ENCODE measurements at regions not wholly inside any gene's neighbourhood (a gene's known extent, or its start where the extent isn't known, plus 50 kb on each side); places are given as distances from the start of the nearest gene placed in this dataset.

DNA sequence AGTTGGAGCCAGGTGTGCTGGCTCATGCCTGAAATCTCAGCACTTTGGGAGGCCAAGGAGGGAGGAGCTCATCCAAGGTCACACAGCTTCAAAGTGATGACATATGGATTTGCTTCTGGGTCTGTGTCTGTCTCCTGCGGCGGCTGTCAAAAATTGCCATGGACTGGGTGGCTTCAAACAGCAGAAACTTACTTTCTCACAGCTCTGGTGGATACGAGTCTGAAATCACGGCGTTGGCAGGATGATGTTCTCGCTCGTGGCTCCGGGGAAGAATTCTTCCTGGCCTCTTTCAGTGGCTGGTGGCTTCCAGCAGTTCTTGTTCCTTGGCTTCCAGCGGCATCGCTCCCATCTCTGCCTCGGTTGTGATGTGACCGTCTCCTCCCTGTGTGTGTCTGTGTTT, 314.8 kb upstream of the C1orf174 start:
- no peak overlapping the region for H3K9ac ChIP-seq (ENCODE audit: low read length)
- no peak overlapping the region for H3K27ac ChIP-seq (ENCODE audit: low read length)
- H3K27me3 ChIP-seq (ENCODE audit: control insufficient read depth, insufficient read depth, low read length), result no peaks in the 10 kb centered on the region
- H3K9me3 ChIP-seq (ENCODE audit: control insufficient read depth, low read depth, low read length), result no peaks in the 10 kb centered on the region
- no peaks in the 10 kb centered on the region for H3K36me3 ChIP-seq (ENCODE audit: control insufficient read depth, low read depth, low read length)
- peaks cover 14% of the 10 kb centered on the region for H3K4me1 ChIP-seq (ENCODE audit: control insufficient read depth, low read depth, low read length)
- H3K4me3 ChIP-seq (ENCODE audit: low read length), result no peak overlapping the region

GRCh38 chr1:4215391-4215790, 315.3 kb upstream of the C1orf174 start:
- Histone ChIP-seq H3K9me3 (ENCODE audit: control insufficient read depth, low read depth, low read length) (no peaks in the 10 kb centered on the region), H3K27ac (ENCODE audit: low read length) (no peak overlapping the region), H3K36me3 (ENCODE audit: control insufficient read depth, low read depth, low read length) (no peaks in the 10 kb centered on the region), H3K27me3 (ENCODE audit: control insufficient read depth, insufficient read depth, low read length) (no peaks in the 10 kb centered on the region), H3K4me3 (ENCODE audit: low read length) (no peak overlapping the region), H3K9ac (ENCODE audit: low read length) (no peak overlapping the region), H3K4me1 (ENCODE audit: control insufficient read depth, low read depth, low read length) (peaks cover 14% of the 10 kb centered on the region)

DNA sequence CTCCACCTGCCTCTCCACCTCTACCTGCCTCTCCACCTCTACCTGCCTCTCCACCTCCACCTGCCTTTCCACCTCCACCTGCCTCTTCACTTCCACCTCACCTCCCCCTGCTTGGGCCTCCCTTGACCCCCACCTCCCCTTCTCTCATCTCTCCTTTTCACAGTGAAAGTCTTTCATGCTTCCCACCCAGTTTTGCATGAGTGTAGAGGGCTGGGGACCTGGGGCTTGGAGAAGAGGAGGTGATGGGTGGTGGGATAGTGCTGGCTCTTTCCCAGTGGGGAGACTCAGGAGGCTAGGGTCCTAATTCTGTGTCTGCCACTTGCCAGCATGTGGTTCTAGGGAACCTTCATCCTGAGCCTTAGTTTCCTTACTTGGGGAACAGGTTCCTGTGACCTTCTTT, 316.2 kb upstream of the C1orf174 start:
- Histone ChIP-seq H3K9ac (ENCODE audit: low read length) (no peak overlapping the region), H3K9me3 (ENCODE audit: control insufficient read depth, low read depth, low read length) (no peaks in the 10 kb centered on the region), H3K36me3 (ENCODE audit: control insufficient read depth, low read depth, low read length) (no peaks in the 10 kb centered on the region), H3K4me1 (ENCODE audit: control insufficient read depth, low read depth, low read length) (peaks cover 14% of the 10 kb centered on the region), H3K27ac (ENCODE audit: low read length) (no peak overlapping the region), H3K4me3 (ENCODE audit: low read length) (no peak overlapping the region), H3K27me3 (ENCODE audit: control insufficient read depth, insufficient read depth, low read length) (no peaks in the 10 kb centered on the region)

GRCh38 chr1:4218619-4219018, 318.5 kb upstream of the C1orf174 start:
- no peak overlapping the region for H3K4me3 ChIP-seq (ENCODE audit: low read length)
- no peaks in the 10 kb centered on the region for H3K36me3 ChIP-seq (ENCODE audit: control insufficient read depth, low read depth, low read length)
- no peaks in the 10 kb centered on the region for H3K27me3 ChIP-seq (ENCODE audit: control insufficient read depth, insufficient read depth, low read length)
- H3K27ac ChIP-seq (ENCODE audit: low read length), result no peak overlapping the region
- H3K4me1 ChIP-seq (ENCODE audit: control insufficient read depth, low read depth, low read length), result peaks cover 2% of the 10 kb centered on the region
- H3K9ac ChIP-seq (ENCODE audit: low read length), result no peak overlapping the region
- H3K9me3 ChIP-seq (ENCODE audit: control insufficient read depth, low read depth, low read length), result no peaks in the 10 kb centered on the region

DNA sequence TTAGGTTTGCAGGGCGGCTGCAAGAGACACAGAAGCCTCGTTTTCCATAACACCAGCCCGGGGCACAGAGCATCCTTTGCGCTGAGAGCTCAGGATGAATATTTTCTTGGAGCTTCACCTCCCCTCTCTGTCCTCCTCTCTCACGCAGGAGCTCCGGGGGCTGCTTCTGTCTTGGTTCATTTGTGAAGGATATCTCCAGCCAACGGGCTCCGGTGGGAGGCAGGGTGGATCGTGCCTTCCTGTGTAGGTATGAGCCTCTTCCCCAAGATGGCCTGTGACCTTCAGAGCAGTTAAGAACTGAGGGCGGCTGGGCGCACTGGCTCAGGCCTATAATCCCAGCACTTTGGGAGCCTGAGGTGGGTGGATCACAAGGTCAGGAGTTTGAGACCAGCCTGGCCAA, 319.0 kb upstream of the C1orf174 start:
- no peaks in the 10 kb centered on the region for H3K36me3 ChIP-seq (ENCODE audit: control insufficient read depth, low read depth, low read length)
- no peaks in the 10 kb centered on the region for H3K4me1 ChIP-seq (ENCODE audit: control insufficient read depth, low read depth, low read length)
- H3K9me3 ChIP-seq (ENCODE audit: control insufficient read depth, low read depth, low read length), result no peaks in the 10 kb centered on the region
- no peak overlapping the region for H3K4me3 ChIP-seq (ENCODE audit: low read length)
- no peak overlapping the region for H3K9ac ChIP-seq (ENCODE audit: low read length)
- H3K27me3 ChIP-seq (ENCODE audit: control insufficient read depth, insufficient read depth, low read length), result no peaks in the 10 kb centered on the region
- no peak overlapping the region for H3K27ac ChIP-seq (ENCODE audit: low read length)

GRCh38 chr1:4219826-4220225, 319.8 kb upstream of the C1orf174 start:
- Histone ChIP-seq H3K27me3 (ENCODE audit: control insufficient read depth, insufficient read depth, low read length) (no peaks in the 10 kb centered on the region), H3K9ac (ENCODE audit: low read length) (no peak overlapping the region), H3K36me3 (ENCODE audit: control insufficient read depth, low read depth, low read length) (no peaks in the 10 kb centered on the region), H3K9me3 (ENCODE audit: control insufficient read depth, low read depth, low read length) (no peaks in the 10 kb centered on the region), H3K27ac (ENCODE audit: low read length) (no peak overlapping the region), H3K4me1 (ENCODE audit: control insufficient read depth, low read depth, low read length) (no peaks in the 10 kb centered on the region), H3K4me3 (ENCODE audit: low read length) (no peak overlapping the region)

DNA sequence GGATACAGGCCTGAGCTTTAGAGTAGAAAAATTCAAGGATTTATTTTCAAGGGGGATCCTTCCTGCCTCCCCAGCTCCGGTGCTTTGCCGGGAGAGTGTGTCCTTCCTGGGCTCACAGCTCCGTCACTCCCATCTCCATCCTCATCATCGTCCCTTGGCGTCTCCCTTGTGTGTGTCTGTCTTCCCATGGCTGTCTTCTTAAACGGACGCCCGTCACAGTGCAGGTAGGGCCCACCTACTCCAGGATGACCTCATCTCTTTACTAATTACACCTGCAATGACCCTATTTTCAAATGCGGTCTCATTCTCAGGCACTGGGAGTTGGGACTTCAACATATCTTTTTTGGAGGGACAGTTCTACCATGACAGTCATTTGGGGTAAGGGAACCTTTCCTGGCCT, 320.3 kb upstream of the C1orf174 start:
- Histone ChIP-seq H3K27me3 (ENCODE audit: control insufficient read depth, insufficient read depth, low read length) (no peaks in the 10 kb centered on the region), H3K4me3 (ENCODE audit: low read length) (no peak overlapping the region), H3K9ac (ENCODE audit: low read length) (no peak overlapping the region), H3K9me3 (ENCODE audit: control insufficient read depth, low read depth, low read length) (no peaks in the 10 kb centered on the region), H3K4me1 (ENCODE audit: control insufficient read depth, low read depth, low read length) (no peaks in the 10 kb centered on the region), H3K27ac (ENCODE audit: low read length) (no peak overlapping the region), H3K36me3 (ENCODE audit: control insufficient read depth, low read depth, low read length) (no peaks in the 10 kb centered on the region)

DNA sequence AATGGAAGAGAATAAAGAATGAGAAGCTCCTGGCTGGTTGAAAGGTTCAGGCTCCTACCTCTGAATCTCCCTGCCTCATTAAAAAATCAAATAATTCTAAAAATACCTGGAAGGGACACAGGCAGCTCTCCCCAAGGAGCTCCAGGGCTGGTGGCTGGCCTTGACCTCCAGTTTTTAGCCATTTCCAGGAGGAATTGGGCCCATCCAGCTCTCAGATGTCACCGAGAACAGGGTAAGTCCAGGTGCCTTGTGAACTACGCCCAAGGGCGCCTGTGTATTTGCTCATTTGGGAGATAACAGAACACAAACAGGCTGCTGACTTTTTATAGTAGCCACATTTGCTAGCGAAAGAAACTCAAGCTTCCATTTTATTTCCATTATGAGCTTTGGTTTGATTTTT, 321.0 kb upstream of the C1orf174 start:
- H3K9ac ChIP-seq (ENCODE audit: low read length), result no peak overlapping the region
- no peak overlapping the region for H3K27ac ChIP-seq (ENCODE audit: low read length)
- H3K4me3 ChIP-seq (ENCODE audit: low read length), result no peak overlapping the region
- no peaks in the 10 kb centered on the region for H3K9me3 ChIP-seq (ENCODE audit: control insufficient read depth, low read depth, low read length)
- no peaks in the 10 kb centered on the region for H3K27me3 ChIP-seq (ENCODE audit: control insufficient read depth, insufficient read depth, low read length)
- H3K36me3 ChIP-seq (ENCODE audit: control insufficient read depth, low read depth, low read length), result no peaks in the 10 kb centered on the region
- no peaks in the 10 kb centered on the region for H3K4me1 ChIP-seq (ENCODE audit: control insufficient read depth, low read depth, low read length)

DNA sequence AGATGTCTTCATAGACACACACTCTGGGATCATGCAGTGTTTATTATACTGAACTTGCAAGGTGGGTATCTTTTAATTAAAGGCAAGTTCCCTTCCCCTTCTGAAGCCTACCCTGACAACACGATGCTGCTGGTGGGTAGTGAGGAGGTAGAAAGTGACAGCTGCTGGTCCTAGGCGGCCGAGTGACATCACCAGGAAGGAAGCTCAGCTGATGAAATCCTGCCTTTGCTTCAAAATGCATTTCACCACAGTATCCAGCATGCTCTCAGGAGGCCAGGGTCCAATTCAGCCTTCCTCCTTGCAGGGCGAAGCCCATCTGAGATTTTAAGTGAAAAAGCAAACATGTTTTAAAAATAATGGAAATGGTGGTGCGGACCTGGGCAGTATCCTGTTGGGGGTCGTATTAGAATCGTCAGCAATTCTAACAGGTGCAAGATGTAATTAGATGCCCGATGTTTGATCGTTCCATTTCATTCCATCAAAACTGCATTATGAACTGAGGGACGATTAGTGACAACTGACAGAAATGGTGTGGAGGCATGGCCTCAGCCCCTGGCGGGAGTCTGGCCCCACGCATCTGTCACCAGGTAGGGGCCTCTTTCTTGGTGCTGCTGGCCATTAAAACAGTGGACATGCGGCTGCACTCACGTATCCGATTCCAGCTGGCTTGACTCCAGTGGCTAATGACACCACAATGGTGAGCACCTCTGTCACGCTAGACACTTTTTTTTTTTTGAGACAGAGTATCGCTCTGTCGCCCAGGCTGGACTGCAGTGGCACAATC, 324.8 kb upstream of the C1orf174 start:
- H3K27me3 ChIP-seq (ENCODE audit: control insufficient read depth, insufficient read depth, low read length), result no peaks in the 10 kb centered on the region
- H3K9ac ChIP-seq (ENCODE audit: low read length), result no peak overlapping the region
- no peak overlapping the region for H3K27ac ChIP-seq (ENCODE audit: low read length)
- H3K36me3 ChIP-seq (ENCODE audit: control insufficient read depth, low read depth, low read length), result no peaks in the 10 kb centered on the region
- no peak overlapping the region for H3K4me3 ChIP-seq (ENCODE audit: low read length)
- H3K4me1 ChIP-seq (ENCODE audit: control insufficient read depth, low read depth, low read length), result no peaks in the 10 kb centered on the region
- no peaks in the 10 kb centered on the region for H3K9me3 ChIP-seq (ENCODE audit: control insufficient read depth, low read depth, low read length)

DNA sequence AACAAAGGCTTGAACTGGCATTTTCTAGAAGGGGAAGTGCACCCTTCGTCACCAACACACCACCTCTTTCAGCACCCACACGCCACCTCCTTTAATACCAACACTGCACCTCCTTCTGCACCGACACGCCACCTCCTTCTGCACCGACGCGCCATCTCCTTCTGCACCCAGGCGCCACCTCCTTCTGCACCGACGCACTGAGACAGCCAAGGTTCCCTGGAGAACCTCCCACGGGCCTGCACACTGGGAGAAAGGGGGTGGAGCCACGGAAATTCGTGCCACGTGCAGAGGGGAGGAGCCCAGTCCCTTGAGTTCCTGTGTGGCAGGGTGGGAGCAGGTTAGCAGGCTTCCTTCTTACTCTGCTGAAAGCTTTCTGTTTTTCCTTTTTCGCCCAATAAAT, 327.9 kb upstream of the C1orf174 start:
- Histone ChIP-seq H3K36me3 (ENCODE audit: control insufficient read depth, low read depth, low read length) (no peaks in the 10 kb centered on the region), H3K4me1 (ENCODE audit: control insufficient read depth, low read depth, low read length) (no peaks in the 10 kb centered on the region), H3K9ac (ENCODE audit: low read length) (no peak overlapping the region), H3K9me3 (ENCODE audit: control insufficient read depth, low read depth, low read length) (no peaks in the 10 kb centered on the region), H3K4me3 (ENCODE audit: low read length) (no peak overlapping the region), H3K27me3 (ENCODE audit: control insufficient read depth, insufficient read depth, low read length) (no peaks in the 10 kb centered on the region), H3K27ac (ENCODE audit: low read length) (no peak overlapping the region)

GRCh38 chr1:4253935-4254334, 353.9 kb upstream of the C1orf174 start:
- Histone ChIP-seq H3K27ac (ENCODE audit: low read length) (no peak overlapping the region), H3K4me1 (ENCODE audit: control insufficient read depth, low read depth, low read length) (no peaks in the 10 kb centered on the region), H3K4me3 (ENCODE audit: low read length) (no peak overlapping the region), H3K9me3 (ENCODE audit: control insufficient read depth, low read depth, low read length) (peaks cover 5% of the 10 kb centered on the region), H3K9ac (ENCODE audit: low read length) (no peak overlapping the region), H3K36me3 (ENCODE audit: control insufficient read depth, low read depth, low read length) (no peaks in the 10 kb centered on the region), H3K27me3 (ENCODE audit: control insufficient read depth, insufficient read depth, low read length) (no peaks in the 10 kb centered on the region)

DNA sequence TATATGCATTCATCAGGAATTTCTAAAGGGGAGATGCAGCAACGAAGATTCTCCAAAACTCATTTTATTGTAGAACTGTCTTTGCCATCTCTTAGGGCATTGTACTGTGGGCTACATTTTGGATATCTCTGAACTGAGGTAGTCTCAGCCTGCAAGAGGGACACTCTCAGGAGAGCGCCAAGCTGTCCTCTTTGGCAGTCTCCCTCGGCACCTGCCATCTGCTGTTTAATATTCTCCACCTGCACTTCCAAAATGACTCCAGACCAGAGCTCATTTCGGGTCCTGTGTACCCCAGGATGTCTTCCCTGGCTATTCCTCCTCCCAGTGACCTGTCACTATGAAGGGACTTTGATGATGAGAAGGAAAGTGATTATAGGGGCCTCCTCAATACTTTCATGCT, 356.3 kb upstream of the C1orf174 start:
- Histone ChIP-seq H3K9me3 (ENCODE audit: control insufficient read depth, low read depth, low read length) (peaks cover 13% of the 10 kb centered on the region), H3K4me3 (ENCODE audit: low read length) (no peak overlapping the region), H3K27me3 (ENCODE audit: control insufficient read depth, insufficient read depth, low read length) (no peaks in the 10 kb centered on the region), H3K36me3 (ENCODE audit: control insufficient read depth, low read depth, low read length) (no peaks in the 10 kb centered on the region), H3K9ac (ENCODE audit: low read length) (no peak overlapping the region), H3K27ac (ENCODE audit: low read length) (no peak overlapping the region), H3K4me1 (ENCODE audit: control insufficient read depth, low read depth, low read length) (no peaks in the 10 kb centered on the region)

All from iPS-18a (cell line).